Activated T-cell treated with anti-CD3 and anti-CD28 coated beads, Interleukin-2, amount 50 U/mL, for 48 hours (primary cell): ENCODE measurements at regions not wholly inside any gene's neighbourhood (a gene's known extent, or its start where the extent isn't known, plus 50 kb on each side); places are given as distances from the start of the nearest gene placed in this dataset.

ENCODE experiments used
- DNase-seq, 2 experiments: peaks; one replicate each; pipeline ENCODE4 v3.0.0-alpha.2; 2020

DNA sequence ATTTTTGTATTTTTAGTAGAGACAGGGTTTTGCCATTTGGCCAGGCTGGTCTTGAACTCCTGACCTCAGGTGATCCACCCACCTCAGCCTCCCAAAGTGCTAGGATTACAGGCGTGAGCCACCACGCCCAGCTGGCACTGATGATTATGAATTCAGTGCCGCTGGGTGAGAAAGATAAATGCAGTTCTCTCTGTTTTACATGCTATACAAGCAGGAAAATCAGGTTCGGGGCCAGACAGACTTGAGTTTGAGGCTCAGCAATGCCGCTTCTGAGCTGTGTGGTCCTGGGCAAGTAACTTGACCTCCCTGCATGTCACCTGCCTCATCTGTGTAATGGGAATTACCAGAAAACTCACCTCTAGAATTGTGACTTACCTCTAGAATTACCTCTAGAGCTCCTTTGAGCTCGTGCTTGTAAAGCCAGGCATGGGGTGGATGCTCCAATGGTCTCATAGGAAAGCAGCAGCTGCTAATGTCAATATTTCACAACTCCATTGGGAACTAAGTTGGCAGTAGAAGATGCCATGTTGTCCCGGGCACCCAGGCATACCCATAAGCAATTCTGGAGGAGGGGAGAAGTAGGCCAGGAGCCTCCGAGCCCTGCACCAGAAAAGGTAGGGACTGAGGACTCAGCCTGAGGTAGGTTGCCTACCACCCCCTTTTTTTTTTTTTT lies 119.8 kb upstream of the SLC25A33 start:
- no peak for DNase-seq

- no peak for DNase-seq
Observed at GRCh38 chr1:9420835-9421532, 118.3 kb upstream of the SLC25A33 start.

GRCh38 chr1:9421533-9421873 lies 117.8 kb upstream of the SLC25A33 start:
- no peak for DNase-seq

- DNase-seq, result no peak
Observed at GRCh38 chr1:9422321-9422720, 116.9 kb upstream of the SLC25A33 start.

DNA sequence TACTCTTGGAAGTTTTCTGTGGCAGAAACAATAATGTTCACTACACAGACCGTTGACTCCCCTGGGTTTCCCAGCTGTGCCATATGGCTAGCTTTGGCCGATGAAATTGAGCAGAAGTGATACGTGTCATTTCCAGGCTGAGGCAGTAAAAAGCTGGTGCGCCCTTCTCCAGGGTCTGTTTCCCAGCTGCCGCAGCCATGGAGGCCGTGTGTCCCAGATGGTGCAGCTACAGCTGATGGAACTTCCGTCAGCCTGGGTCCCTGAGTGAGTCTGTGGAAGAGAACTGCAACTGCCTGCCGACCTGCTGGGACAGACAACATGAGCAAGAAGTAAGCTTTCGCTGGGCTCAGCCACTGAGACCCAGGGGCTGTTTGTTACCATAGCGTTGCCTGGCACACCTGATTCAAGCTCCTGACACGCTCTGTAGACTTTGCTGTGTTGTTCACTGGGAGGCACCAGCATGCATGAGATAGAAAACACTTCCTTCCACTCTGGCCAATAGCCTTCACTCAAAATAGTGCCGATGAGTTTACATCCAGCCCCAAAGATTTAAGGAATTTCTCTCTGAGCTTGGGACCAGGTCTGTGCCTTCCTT lies 116.3 kb upstream of the SLC25A33 start:
- DNase-seq, result no peak

- no peak for DNase-seq
Observed at GRCh38 chr1:9424261-9424660, 115.0 kb upstream of the SLC25A33 start.

- no peak for DNase-seq
Observed at GRCh38 chr1:9425859-9426258, 113.4 kb upstream of the SLC25A33 start.

GRCh38 chr1:9426291-9426711 lies 113.0 kb upstream of the SLC25A33 start:
- peak; percentile 78 to 81 for DNase-seq

DNA sequence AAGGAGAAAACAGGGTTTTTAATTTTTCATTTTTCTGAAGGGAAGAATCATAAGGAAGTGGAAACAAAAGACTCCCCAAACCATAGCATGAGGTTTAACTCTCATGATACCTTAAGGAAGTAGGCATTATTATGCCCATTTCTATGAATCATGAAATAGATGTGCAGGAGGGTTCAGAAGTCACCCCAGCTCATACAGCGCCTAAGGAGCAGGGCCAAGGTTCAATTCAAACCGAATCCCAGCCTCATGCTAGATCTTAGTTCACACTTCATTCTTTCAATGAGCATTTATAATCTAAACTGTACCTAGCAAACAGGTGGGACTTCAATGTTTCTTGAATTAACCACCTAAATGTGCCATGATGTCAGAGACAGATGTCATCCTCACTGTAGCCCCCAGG lies 111.9 kb upstream of the SLC25A33 start:
- DNase-seq, result no peak

DNA sequence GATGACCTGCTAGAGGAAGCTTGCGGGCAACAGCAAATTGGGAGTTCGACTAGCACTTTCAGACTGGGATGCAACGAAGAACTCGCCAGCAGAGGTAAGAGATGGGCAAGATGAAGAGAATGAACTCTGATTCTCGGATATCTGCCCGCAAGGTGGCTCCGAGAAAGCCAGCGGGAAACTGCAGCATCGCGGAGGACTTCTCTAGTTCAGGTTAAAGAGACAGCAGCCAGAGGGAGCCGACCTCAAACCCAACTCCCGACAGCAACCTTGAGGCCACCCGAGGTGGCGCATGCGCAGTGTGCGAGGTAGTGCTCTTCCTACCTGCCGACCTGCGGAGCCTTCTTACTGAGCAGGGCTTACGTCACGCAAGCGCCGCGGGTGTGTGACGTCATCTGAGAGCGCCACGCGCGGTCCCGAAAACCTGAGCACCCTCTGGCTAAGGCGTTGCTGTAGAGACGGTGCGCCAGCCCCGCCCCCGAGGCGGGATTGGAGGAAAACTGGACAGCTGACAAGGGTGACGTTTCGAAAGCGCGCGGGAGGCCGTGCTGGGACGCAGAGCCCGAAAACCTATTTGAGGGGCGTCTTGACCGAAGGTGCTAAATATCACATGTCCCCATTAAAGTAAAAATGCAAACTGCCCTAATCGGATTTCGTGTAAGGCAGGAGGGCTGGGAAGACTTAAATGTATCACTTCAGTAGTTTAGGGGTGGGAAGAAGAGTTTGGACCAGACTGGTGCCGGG lies 110.5 kb upstream of the SLC25A33 start:
- DNase-seq, result peak; percentile 99 to 100

DNA sequence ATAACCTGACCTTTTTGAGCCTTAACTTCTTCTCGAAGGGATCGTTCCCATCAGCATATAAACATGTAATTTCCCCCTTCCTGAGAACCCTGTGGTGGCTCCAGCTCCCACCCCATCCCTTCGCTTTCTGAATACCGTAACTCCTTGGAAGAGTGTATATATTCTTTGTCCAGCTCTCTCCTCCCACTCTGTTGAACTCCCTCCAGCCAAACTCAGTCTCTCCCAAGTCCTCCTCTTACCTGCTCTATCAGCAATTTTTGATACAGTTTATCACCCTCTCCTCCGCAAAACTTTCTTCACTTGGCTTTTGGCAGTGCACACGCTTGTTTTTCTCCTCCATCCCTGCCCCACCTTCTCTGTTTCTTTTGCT lies 109.9 kb upstream of the SLC25A33 start:
- DNase-seq, result no peak

- DNase-seq, result no peak
Observed at GRCh38 chr1:9434247-9435152, 104.8 kb upstream of the SLC25A33 start.

DNA sequence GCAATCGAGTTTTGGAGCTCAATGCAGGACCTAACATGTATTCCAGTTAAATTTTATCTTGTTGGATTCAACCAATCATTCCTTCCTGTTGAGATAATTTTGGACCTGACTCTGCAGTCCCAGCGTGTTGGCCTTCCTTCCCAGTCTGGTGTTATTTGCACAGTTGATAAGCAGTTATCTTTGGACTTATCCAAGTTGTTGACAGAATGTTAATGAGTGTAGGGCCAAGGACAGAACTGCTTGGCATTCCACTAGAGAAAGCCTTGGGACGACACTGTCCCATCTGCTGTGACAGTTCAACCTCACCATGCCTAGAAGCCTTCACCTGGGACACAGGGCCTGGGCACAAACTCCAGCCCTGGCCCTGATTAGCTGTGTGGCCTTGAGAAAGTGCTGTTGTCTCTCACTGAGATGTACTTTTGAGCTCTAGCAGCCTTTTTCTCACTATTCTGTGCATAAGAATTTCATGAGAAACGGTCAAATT lies 104.1 kb upstream of the SLC25A33 start:
- DNase-seq, result no peak

DNA sequence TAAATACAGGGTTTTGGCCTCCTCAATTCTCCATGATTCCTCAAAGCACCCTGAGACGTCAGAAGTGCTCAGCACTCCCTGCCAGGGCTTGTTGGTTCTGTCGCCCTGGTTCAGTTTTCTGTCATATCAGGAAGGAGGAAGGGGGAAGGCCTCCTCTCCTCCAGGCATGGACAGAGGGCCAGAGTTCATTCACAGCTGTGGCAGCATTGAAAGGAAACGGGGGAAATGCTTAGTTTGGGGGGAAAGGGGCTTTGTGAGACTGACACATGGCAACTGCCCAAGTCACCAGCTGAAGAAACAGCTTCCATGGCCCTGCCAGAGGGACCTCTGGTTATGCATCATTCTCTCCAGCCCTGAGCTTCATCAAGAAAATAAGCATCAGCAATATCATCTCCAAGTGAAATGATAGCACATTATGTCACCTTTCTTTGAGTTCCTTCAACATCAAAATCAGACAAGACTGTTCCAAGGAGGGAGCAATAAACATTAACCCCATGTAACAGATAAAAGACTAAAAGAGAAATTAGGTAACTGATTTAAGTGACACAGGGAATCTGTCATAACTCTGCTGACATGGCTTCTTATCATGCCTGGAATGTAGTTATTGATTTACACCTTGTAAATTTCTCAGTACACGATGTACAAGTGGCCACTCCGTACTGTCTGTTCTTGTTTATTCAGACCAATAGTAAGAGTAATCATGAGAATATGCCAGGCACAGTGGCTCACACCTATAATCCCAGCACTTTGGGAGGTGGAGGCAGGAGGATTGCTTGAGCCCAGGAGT lies 103.2 kb upstream of the SLC25A33 start:
- no peak for DNase-seq

DNA sequence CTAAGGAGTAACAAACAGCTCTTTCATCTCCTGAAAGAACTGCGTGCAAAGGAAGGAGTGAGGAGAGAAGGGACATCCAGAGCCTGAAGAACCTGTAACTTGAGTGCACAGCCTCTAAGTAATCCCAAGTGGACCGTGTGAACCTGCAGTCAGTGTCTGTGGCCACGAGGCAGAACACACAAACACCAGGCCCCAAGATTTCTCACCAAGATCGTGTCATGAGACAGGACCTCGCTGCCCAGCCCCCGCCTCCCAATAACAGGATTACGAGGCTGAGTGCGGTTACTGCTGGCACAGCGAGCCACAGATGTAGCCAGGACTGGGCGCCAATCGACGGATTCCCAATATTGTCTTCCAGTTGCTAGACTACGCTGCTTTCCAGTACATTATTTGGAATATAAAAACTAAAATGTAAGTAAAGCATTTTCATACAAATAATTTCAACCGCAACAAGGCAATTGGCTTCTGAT lies 101.3 kb upstream of the SLC25A33 start:
- no peak for DNase-seq

DNA sequence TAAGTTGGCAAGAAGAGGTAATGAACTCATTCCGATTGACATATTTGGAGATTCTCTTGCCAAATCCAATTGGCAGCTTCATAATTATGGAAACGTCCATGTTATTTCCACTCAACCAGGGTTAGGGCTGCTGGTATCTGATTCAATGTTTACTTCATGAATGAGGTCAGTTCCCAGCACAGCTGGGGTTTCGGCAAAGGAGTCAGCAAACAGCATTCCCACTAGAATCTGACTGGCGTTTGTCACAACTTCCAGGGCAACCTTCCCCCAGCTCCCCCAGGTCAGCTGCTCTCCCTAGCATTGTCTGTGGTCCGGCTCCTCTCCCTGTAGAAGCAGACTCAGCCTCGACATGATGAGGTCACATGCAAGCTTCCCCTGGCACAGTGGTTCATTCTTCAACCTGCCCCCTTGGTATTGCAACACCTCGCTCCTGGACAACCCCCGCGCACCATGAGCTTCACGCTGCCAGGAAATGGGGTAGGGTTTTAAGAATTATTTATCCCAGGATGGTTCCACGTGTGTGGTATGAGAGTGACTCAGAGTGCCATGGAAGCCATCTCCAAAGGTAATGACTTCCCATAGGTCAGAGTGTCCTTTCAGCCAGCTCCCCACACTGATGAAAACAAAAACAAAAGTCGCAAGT lies 100.7 kb upstream of the SLC25A33 start:
- DNase-seq, result no peak

GRCh38 chr1:9439074-9439761 lies 100.0 kb upstream of the SLC25A33 start:
- DNase-seq, result no peak

- no peak for DNase-seq
Observed at GRCh38 chr1:9440261-9440660, 99.0 kb upstream of the SLC25A33 start.

DNA sequence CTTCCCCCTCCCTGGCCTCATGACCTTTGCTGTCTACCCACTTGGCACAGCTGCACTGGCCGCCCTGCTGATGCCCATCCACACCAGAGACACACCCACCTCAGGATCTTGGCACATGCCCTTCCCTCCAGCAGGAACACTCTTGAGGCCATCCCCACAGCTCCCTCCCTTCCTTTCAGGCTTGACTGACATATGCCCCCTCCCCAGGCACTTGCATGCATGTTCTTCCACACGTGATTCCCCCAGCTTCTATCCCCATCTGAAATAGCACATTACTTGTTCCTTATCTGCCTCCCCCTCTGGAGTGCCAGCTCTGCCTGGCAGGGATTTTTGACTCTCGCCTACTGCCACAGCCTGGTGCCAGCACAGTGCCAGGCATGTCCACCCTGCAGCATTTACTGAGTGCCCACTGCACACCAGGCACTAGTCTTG lies 98.5 kb upstream of the SLC25A33 start:
- no peak for DNase-seq

- DNase-seq, result no peak
Observed at GRCh38 chr1:9441451-9442133, 97.7 kb upstream of the SLC25A33 start.
